SHP77 (cell line): ENCODE measurements at regions not wholly inside any gene's neighbourhood (a gene's known extent, or its start where the extent isn't known, plus 50 kb on each side); places are given as distances from the start of the nearest gene placed in this dataset.

ENCODE experiments used
- DNase-seq, 2 experiments: peaks; one replicate each; lab custom pipeline; 2025; lab: John Stamatoyannopoulos, UW

DNA sequence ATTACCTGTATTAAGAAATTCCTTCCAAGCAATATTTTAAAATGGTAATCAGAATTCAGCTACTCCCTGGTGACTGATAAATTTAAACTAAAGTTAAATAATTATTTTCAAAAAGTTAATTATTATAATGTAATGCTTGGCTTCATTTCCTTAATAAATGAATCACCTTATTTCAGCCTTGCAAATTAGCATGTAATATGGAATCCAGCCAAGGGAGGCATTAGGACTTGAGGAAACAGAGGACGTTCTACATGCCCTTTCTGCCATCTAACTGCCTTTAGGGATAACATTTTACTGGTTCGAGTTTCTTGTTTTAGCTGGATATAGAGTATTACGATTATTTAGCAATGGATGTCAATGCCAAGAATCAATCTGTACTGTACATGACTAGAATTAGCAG lies 636.3 kb downstream of the TSN start:
- DNase-seq, result no peak

GRCh38 chr2:122395687-122396086 lies 640.2 kb downstream of the TSN start:
- DNase-seq, result no peak

DNA sequence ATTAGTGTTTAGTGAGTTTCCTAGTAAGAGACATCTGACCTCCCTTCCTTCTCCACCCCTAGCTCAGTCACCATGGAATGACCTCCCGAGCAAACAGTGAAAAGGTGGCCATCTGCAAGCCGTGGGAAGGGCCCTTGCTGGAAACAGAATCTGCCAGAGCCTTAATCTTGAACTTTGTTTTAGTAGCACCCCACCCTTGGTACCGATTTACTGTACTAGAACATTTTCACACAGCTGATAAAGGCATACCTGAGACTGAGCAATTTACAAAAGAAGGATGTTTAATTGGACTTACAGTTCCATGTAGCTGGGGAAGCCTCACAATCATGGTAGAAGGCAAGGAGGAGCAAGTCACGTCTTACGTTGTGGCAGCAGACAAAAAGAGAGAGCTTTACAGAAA lies 655.8 kb downstream of the TSN start:
- DNase-seq, result no peak

GRCh38 chr2:122412360-122412759 lies 656.9 kb downstream of the TSN start:
- DNase-seq, result no peak

DNA sequence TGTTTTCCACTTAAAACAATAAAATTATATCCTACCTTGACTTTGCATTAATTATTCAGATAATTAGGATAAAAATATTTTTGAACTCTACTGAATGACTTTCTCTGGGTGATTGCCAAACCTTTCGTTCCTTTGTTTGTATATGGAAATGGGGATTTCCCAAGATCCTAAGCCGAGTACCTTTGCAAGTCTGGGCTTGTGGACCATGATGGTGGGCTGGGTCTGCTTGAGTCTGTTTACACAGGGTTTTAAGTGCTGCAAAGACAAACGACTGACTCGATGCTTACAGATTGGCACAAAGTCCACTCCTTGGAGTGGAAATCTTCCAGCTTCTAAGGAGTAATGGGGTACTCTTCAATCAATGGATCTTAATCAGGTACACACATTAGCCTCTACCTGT lies 659.5 kb downstream of the TSN start:
- peak in 1 of 2 experiments; percentile 10 for DNase-seq

DNA sequence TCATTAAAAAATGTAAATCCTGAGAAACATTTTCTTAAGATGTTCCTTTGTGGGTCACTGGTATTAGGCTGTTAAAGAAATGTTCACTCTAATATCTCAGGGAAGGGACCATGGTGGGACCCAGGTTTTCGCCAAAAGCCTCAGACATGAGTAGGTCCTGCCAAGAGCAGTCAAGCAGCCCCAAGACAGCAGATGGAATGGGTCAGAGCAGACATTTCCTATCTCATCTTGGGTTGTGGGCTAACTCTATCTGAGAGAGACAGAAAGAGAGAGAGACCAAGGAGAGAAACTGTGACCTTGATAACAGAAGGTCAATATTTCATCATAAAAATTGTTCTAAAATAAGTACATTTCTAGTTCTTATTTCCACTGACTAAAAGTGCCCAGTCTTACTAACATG lies 661.7 kb downstream of the TSN start:
- no peak for DNase-seq

- no peak for DNase-seq
Measured at GRCh38 chr2:122421775-122422174, 666.3 kb downstream of the TSN start.

GRCh38 chr2:122422384-122422991 lies 667.0 kb downstream of the TSN start:
- no peak for DNase-seq

- DNase-seq, result no peak
Measured at GRCh38 chr2:122423934-122424333, 668.5 kb downstream of the TSN start.

- no peak for DNase-seq
Measured at GRCh38 chr2:122433123-122433754, 677.8 kb downstream of the TSN start.

- DNase-seq, result no peak
Measured at GRCh38 chr2:122445003-122445402, 689.6 kb downstream of the TSN start.

GRCh38 chr2:122446761-122447160 lies 691.3 kb downstream of the TSN start:
- DNase-seq, result no peak

- no peak for DNase-seq
Measured at GRCh38 chr2:122447237-122447636, 691.8 kb downstream of the TSN start.

- DNase-seq, result peak; percentile 2 to 22
Measured at GRCh38 chr2:122451040-122451439, 695.6 kb downstream of the TSN start.

GRCh38 chr2:122451697-122452096 lies 696.2 kb downstream of the TSN start:
- DNase-seq, result no peak

GRCh38 chr2:122469147-122469546 lies 713.7 kb downstream of the TSN start:
- no peak for DNase-seq

DNA sequence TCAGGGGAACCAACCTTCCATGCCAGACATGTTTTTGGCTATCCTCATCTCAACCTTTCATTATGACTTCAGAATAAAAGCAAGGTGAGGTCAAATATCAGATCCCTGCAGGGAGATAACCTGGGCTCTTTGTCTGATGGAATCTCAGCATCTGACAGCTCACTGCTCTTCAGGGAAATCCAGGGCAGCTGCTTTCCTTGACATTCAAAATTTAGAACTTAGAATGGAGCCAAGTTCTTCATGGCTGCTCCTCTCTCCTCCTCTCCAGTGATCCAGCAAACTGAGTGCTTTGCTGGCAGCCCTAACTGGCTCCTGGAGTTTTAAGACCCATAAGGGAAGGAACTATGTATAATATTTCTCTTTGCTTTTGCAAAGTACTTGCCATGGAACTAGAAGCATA lies 716.3 kb downstream of the TSN start:
- no peak for DNase-seq

DNA sequence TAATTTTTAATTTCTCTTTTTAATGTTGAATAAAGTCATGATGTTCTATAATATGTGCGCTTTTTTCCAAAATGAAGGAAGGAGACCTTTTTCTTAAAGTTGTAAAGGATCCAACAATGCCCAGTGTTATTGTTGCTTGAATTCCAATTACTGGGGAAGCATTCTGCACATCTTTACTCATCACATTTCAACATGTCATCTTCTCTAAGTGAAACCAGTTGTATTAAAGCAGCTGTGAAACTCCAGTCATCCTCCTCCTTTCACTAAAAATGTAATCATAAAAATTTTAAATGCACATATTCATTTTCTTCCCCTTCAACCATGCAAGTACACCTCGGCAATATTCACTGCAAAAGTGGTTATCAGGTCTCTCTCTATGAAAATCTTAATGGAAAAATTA lies 722.7 kb downstream of the TSN start:
- DNase-seq, result no peak

GRCh38 chr2:122478771-122479170 lies 723.3 kb downstream of the TSN start:
- no peak for DNase-seq

DNA sequence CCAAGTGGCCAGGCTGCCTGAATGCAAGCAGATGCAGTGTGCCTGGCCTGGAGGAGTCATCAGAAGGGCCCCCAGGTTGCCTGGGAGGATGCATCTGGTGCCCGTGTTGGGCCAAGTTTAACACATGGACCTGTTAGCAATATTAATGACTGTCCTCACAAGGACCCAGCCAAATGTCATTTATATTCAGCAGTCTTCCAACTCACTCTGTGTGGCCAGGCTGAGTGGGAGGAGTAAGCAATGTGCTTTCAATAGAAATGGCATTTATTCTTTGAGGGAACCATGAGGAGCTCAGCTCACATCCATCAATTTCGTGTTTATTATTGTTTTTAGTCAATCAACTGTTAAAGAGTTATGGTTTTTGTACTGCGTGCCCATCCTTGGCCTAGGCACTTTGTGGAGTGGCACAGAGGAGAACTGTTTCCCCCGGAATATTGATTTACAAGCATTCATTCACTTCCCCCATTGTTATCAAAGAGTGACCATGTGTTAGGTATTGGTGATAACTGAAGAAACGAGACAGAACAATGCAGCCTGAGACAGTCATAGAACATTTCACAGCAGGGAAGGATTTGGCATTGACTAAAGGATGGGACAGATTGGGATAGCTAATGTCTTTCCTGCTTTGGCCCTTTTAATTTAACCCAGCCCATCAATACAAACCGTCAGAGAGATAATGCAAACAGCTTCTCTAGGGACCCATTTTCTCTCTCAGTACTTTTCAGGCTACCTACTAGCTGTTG lies 725.2 kb downstream of the TSN start:
- DNase-seq, result no peak

GRCh38 chr2:122481244-122481622 lies 725.8 kb downstream of the TSN start:
- no peak for DNase-seq

- DNase-seq, result no peak
Measured at GRCh38 chr2:122481717-122482116, 726.3 kb downstream of the TSN start.

DNA sequence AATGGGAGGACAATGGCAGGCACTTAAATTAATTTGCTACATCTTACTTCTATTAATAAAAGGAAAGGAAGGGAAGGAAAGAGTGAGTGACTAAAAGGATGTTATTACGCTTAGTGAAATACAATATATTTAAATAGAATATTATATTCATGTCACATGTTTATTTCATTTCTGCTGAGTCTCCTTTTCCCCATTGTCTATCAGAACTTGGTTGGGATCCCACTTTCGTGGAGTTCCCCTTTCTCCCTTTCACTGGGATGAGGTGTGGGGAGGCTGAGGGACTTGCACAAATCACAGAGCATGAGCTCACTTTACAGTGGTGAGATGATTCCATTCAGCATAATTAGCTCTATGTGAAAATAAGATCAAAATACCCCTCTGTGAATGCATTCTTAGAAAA lies 730.6 kb downstream of the TSN start:
- no peak for DNase-seq
